GM06990 (cell line): ENCODE measurements at regions not wholly inside any gene's neighbourhood (a gene's known extent, or its start where the extent isn't known, plus 50 kb on each side); places are given as distances from the start of the nearest gene placed in this dataset.

Experiments used
- DNase-seq: peaks from one replicate; pipeline ENCODE4 v3.0.0-alpha.2; 2011; ENCODE audit not compliant: insufficient read length; ENCODE audit errors: extremely low read depth
- H3K27me3 ChIP-seq: replicated peaks from 2 replicates; pipeline ENCODE4 v1.6.0; 2011; ENCODE audit warnings: low read length; ENCODE audit not compliant: control insufficient read depth, insufficient read depth
- H3K36me3 ChIP-seq: 2 replicates; pipeline ENCODE4 v1.5.1; 2011; ENCODE audit warnings: low read length; ENCODE audit not compliant: control insufficient read depth, insufficient read depth
- H3K4me3 ChIP-seq: replicated peaks from 2 replicates; pipeline ENCODE4 v1.5.1; 2011; ENCODE audit warnings: low read depth, mild to moderate bottlenecking, control low read depth, low read length
- CTCF ChIP-seq: IDR thresholded peaks from 2 replicates; pipeline ENCODE4 v1.5.1; 2011; ENCODE audit warnings: low read length, control low read depth, mild to moderate bottlenecking, inconsistent platforms; ENCODE audit not compliant: insufficient read depth, poor library complexity, severe bottlenecking

DNA sequence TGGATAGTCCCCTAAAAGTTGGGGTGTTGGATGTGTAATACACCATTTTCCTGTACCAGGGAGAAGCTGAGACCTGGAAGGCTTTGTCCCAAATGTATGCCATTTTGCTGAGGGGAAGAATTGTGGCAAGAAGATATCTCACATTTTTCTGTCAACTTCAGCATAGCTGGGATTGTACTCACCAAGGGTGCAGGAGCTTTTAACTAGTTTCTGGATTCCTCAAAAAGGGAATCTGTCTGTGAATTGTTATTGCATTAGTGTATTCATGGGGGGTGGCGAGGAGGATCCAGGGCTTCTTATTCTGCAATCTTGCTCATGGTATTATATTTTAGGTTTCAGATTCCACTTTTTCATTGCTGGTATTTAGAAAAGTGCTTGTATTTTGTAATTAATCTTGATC is 208.2 kb upstream of the MYOCD start:
- no peaks in the 10 kb centered on the region for H3K27me3 ChIP-seq
- H3K36me3 ChIP-seq = no peaks in the 10 kb centered on the region
- no peak for TF ChIP-seq CTCF
- no peak overlapping the region for H3K4me3 ChIP-seq
- no peak for DNase-seq

GRCh38 chr17:12459736-12460135 is 206.0 kb upstream of the MYOCD start:
- Histone ChIP-seq H3K36me3 (no peaks in the 10 kb centered on the region), H3K4me3 (no peak overlapping the region), H3K27me3 (no peaks in the 10 kb centered on the region)
- TF ChIP-seq CTCF = no peak
- DNase-seq = no peak

DNA sequence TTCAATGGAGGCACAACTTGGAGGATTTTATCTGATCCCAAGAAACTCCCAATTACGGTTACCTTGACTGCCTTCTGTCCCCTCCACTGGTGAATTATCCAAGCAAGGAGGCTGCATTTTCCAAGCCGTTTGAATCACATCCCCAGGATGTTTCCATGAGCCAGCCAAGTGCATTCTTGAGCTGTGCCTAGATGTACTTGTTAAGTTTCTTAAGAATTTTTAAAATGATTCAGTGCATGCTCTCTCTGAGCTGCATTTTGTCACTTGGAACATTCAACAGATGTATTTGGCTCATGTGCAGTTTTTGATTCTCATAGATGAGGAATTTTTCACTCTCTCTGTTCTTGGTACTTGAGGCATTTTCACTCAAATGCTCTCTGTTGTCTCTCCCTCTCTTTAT is 202.6 kb upstream of the MYOCD start:
- no peak overlapping the region for H3K4me3 ChIP-seq
- TF ChIP-seq CTCF = no peak
- no peaks in the 10 kb centered on the region for H3K27me3 ChIP-seq
- H3K36me3 ChIP-seq = no peaks in the 10 kb centered on the region
- no peak for DNase-seq

DNA sequence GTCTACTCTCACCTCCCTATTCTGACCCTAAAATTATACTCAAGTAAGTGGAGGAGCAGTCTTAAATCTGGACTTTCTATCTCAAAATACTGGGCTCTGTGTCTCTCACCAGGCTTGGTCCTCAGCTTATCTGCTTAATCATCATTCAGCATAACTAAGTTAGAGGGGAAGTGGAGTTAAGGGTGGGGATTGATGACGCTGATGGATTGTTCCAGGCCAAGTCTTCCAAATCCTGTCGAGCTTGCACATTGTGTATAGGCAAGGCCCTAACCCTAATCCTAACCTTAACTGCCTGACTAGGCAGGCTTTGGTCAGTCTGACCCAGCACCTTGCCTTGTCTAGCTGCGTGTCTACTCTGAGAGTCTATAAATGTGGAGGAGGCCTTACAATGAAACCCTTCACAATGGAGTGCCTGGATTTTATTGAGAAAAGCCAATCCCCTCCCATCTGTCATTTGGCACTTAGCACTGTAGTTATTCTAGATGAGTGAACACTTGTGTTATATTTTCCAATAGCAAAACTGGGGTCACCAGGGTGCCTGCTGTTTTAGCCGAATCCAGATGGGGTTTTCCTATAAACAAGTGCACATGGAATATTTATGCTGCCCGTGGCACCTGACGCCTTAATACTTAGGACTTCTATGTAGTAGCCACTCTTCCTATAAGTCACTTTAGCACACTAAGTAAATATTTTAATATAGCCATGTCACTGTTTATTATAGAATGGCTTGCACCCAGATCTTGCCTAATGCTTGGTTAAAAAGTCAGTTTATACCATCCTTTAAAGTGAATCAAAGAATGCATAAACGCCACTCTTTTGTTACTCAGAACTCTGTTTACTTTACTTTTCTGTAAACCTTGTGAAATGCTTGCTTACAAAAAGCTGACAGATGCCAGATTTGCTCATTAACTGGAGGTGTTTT is 193.2 kb upstream of the MYOCD start:
- Histone ChIP-seq H3K27me3 (no peaks in the 10 kb centered on the region), H3K4me3 (no peak overlapping the region), H3K36me3 (no peaks in the 10 kb centered on the region)
- TF ChIP-seq CTCF = no peak
- DNase-seq = no peak

GRCh38 chr17:12478311-12478710 is 187.4 kb upstream of the MYOCD start:
- H3K36me3 ChIP-seq = no peaks in the 10 kb centered on the region
- no peak for TF ChIP-seq CTCF
- H3K4me3 ChIP-seq = no peak overlapping the region
- no peak for DNase-seq
- no peaks in the 10 kb centered on the region for H3K27me3 ChIP-seq
